ENCODE measurements at regions not wholly inside any gene's neighbourhood (a gene's known extent, or its start where the extent isn't known, plus 50 kb on each side); places are given as distances from the start of the nearest gene placed in this dataset.

GRCh38 chr18:10279471-10279870, 175.0 kb upstream of the APCDD1 start:
- no peak for TF ChIP-seq POLR2A (IDR thresholded peaks at IDR 0.05; ENCODE audit: low read length)
- no peak for TF ChIP-seq GATA1 (IDR thresholded peaks at IDR 0.05; ENCODE audit: low read depth, low read length)

Measured in erythroblast (primary cell).